HG03460 (cell line): ENCODE measurements at regions not wholly inside any gene's neighbourhood (a gene's known extent, or its start where the extent isn't known, plus 50 kb on each side); places are given as distances from the start of the nearest gene placed in this dataset.

ENCODE experiments used
- ATAC-seq: cut with Tn5 transposase; IDR thresholded peaks from one replicate; pipeline ENCODE4 v1.9.1; 2021; ENCODE audit not compliant: unreplicated experiment

DNA sequence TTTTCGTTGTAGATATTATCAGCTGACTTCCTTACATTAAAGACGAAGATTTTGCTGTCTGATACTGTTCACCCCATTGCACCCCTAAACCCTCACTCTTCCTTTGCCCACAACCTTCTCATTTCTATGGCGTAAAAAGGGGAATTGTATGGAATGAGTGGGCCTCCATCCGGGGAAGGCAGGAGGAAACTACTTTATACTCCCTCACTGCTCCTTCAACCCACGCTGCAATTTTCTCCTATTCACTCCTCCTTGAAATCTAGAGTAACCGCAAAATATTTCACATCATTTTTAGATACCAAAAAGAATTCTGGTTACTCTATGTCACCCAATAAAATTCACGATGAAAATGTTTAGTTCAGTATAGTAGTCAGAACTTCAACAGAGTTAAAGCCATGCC lies 330.8 kb downstream of the DIRAS2 start:
- ATAC-seq, result no peak

DNA sequence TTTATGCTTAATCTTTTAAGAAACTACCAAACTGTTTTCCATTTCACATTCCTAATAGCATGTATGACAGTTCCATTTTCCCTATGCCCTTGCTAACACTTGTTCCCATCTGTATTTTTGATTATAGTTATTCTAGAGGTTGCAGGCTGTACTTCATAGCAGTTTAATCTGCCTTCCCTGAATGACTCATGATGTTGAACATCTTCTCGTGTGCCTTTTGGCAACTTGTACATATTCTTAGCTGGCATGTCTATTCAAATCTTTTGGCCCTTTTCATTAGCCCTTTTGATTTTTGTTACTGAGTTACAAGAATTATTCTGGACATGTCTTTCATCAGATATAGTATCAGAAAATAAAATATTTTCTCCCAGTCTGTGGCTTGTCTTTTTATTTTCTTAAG lies 320.3 kb downstream of the DIRAS2 start:
- no peak for ATAC-seq

DNA sequence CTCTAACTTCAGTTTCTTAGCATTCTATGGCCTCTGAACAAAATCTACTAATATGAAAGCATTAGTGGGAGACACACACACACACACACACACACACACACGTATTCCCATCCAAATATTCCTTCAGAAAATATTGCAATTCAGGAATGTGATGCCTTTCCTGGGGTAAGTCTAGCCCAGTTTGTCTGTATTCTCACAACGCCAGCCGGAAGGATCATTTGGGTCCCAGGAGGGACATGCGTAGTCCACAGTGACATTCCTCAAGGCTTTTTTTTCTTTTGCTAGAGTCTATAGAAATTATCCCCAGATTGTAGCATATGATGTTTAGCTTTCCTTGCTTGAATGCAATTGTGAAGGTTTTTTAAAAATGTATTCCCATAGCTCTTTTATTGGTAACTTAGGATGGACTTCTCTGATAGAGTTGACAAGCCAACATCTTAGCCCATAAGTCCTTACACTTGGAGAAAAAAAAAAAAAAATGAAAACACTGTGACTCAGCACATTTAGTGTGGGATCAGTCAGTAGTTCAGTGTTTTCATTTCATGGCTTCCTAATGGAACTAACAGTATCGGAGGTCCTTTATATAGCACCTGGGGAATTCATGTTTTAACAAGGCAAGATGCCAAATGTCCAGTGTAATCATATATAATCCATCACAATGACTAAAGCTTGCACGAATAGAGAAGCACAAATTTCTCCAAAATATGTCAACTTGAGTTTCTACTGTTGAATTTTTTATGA lies 316.5 kb downstream of the DIRAS2 start:
- no peak for ATAC-seq

DNA sequence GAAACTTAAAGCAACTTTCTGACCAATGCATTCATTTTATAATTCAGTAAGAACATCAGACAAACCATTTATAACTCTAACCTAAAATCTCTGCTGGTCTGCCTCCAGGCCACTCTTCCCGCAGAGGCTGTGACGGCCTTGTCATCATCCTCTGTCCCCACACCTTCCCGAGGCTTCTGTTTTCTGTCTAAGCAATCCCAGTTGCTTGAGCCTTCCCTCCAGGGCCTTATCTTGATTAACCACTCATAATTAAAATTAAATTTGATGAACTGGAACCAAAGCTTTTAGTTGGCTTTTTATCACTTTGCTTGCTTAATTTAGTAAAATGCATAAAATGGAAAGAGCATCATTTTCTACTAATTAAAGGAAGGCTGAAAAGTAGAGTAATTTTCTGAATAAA lies 312.4 kb downstream of the DIRAS2 start:
- ATAC-seq, result no peak

GRCh38 chr9:90331826-90332575 lies 310.6 kb downstream of the DIRAS2 start:
- no peak for ATAC-seq

- no peak for ATAC-seq
These were observed 309.4 kb downstream of the DIRAS2 start for GRCh38 chr9:90333226-90333625.

DNA sequence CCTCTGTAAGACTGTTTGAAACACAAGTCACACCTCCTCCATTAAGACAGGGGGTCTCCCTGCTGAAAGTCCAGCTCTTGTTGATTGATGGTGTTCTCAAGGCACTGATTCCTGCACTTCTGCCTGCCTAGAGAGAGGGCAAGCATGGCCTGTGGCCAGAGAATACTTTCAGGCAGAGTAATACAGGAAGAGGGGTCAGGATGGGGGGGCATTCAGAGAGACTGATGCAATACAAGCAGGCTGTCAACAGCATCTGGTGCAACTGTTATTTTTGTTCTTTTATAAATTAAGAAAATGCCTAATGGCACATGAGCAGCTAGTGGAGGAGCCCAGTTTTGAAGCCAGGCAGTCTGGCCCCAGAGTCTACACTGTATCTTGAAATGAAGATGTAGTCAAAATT lies 302.2 kb downstream of the DIRAS2 start:
- ATAC-seq, result no peak

DNA sequence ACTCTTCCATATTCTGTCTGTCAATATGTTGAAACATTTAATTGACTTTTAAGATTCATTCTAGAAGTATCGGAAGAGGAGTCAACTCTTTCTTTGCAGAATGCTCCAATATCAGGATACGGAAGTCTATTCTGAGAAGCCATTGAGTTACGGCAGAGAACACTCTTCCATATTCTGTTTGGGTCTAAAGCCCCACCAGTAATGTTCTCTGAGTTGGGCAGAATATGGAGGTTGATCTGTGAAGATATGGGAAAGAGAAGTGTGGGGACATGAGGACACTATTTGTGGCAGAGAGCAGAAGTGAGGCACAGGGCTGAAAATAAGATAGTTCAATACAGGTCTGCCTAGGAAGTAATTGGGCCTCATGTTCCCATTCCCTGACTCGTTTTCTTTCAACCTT lies 300.0 kb downstream of the DIRAS2 start:
- ATAC-seq, result no peak

DNA sequence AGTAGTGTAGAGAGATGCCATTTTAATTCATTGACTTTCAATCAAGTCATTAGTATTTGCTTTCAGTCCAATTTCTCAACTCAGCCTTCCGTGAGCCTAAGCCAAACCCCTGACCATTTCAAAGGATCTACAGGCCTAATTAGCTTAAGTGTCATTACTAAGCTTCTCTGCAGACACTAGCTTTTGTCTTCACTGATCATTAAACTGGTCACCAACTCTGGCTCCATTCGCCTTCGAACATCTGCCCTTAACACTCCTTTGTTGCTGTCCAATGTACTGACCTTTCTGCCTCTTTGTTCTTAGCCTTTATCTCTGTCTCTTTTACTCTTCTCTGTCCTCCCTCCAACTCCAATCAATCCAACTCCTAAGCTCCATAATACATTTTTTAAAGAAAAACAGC lies 299.3 kb downstream of the DIRAS2 start:
- no peak for ATAC-seq

GRCh38 chr9:90343991-90344390 lies 298.6 kb downstream of the DIRAS2 start:
- ATAC-seq, result no peak

DNA sequence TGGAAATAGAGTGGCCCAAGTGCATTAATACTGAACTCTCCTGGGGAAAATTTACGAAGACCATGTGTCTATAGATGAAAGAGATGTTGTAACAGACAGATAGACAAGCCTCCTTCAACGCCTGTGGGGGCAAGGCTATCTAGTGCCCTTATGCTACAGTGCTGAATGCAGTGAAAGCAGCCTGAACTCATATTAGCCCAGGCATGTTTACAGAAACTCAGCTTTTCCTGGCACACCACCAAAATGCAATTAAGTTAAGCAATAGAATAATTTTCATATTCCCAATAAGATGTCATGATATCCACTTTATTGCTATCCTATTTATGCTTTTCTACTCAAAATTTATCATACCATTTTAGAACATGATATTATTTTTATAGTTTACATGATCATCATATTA lies 277.0 kb downstream of the DIRAS2 start:
- no peak for ATAC-seq

GRCh38 chr9:90368241-90368640 lies 274.4 kb downstream of the DIRAS2 start:
- ATAC-seq, result no peak

DNA sequence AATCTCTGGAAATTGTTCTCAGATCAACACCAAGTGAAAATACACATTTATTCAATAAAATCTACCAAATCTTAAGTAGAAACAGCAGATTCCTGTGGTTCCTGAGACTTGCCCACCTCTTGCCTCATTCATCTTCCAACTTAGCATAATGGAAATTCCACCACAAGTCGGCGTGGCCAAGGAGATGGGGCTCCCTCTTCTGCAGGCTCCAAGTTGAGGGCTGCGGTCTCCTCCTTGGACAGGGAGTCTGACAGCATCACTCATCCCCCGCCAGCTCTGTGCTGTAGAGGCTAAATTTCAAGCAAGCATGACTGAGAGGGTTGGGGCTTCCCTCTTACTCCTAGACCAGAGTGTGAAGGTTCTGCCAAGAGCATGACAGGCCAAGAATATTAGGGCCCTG lies 273.7 kb downstream of the DIRAS2 start:
- ATAC-seq, result no peak

GRCh38 chr9:90379771-90380170 lies 262.9 kb downstream of the DIRAS2 start:
- no peak for ATAC-seq

- no peak for ATAC-seq
These were observed 257.5 kb downstream of the DIRAS2 start for GRCh38 chr9:90385146-90385545.

GRCh38 chr9:90393365-90394152 lies 249.1 kb downstream of the DIRAS2 start:
- no peak for ATAC-seq

DNA sequence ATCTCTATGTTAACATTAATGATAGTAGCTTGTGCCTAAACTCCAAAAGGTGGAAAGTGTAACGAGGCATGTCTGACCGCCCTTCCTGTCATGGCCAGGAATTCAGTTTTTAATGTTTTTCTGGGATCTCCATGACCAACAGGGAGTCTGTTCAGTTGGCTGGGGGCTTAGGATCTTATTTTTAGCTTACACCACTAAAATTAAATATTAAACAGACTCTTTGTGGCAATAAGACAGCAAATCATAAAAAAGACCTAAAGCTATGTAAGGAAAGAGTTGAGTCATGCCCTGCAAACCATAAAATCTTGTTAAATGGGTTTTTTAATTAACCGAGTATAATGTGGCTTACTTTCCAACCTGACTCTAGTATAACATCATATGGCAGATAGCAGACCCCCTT lies 247.8 kb downstream of the DIRAS2 start:
- ATAC-seq, result no peak

DNA sequence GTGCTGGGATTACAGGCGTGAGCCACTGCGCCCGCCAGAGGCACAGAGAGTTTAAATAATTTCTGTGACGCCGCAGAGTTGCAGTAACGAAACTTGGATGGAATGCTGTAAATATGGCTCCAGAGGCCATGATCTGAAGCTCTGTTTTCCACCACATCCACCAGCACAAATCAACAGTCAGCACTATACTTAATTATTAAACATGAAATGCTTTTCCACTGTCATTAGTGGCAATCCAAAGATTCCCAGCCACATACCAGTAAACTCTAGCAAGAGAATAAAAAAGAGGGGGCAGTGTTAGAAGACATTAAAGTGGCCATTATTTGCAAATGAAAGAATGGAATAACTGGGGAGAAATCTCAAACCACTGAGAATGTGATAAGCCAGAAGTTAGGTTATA lies 242.5 kb downstream of the DIRAS2 start:
- ATAC-seq, result no peak

DNA sequence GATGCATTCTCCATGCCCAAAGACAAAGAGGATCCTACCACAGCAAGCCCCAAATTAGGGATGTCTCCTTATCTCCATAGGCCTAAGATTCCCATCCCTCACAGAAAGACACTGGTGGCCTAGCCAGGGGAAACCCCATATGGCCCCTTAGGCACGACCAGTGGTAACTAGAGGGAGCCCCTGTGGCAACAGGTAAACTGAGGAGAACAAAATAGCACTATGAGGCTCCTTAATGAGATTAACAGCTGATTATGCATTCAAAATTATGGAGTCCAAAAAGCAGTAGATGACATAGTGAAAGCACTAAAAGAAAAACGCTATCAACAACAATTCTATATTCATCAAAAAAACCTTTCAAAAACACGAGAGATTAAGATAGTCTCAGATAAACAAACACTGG lies 234.0 kb downstream of the DIRAS2 start:
- ATAC-seq, result no peak

DNA sequence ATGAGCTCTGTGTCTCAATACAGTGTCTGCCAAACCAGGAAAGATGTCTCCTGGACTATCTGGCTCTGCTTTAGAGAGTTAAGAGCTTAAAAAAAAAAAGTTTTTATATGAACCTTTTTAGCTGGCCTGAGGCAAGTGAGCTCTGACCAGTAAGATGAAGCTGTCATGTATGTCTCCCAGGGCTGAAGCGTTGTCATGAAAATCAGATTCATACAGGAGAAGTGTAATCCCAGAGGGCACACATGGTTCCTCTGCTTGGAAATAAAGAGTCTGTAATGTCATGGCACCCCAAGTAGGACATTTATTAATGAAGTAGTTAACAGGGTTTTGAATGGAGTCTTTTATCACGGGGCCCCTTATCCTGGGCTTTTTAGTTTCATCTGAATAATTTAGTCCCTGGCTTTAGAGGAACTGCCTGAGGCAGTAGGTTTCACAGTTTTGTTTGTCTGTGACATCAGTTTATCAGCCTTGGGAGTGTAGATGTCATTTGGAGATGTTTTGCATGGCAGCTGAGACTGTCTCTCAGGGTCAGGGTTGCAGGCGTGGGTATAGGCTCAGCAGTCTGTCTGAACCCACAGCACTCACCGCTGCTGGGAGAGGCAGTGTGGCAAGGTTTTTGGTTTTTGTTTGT lies 223.3 kb downstream of the DIRAS2 start:
- ATAC-seq, result no peak

DNA sequence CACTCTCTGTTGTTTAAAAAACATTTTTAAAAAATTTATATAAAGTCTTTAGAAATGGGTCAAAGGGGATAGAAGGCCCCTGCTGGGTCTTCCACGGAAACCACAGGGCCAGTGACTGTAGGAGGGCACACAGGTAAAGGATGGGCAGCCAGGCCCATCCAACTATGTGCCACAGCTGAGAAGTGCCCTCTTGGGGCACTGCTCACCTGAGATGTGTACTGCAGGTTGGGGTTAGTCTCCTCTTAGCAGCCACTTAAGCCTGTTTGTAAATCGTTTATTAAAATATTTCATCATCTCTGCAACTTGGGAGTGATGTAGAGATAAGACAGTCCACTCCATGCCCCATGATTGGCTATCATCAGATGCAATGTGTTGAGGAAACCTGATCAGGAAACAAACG lies 222.4 kb downstream of the DIRAS2 start:
- no peak for ATAC-seq
